ENCODE measurements at regions not wholly inside any gene's neighbourhood (a gene's known extent, or its start where the extent isn't known, plus 50 kb on each side); places are given as distances from the start of the nearest gene placed in this dataset.

- H3K27ac Mint-ChIP-seq (ENCODE audit: unreplicated experiment): no peak overlapping the region
- H3K9me3 Mint-ChIP-seq: no peaks in the 10 kb centered on the region
- H3K36me3 Mint-ChIP-seq (ENCODE audit: low read depth): no peaks in the 10 kb centered on the region
- TF ChIP-seq CTCF (conservative IDR thresholded peaks at IDR 0.05): no peak
- no peak overlapping the region for H3K4me3 Mint-ChIP-seq
- H3K27me3 Mint-ChIP-seq (ENCODE audit: low read depth): peaks cover 30% of the 10 kb centered on the region
- DNase-seq (ENCODE audit: low read depth, low spot score): no peak
- no peaks in the 10 kb centered on the region for H3K4me1 Mint-ChIP-seq
These were observed 445.9 kb downstream of the BRD1 start for GRCh38 chr22:49381595-49382450.

- Mint-ChIP-seq H3K36me3 (ENCODE audit: low read depth) (no peaks in the 10 kb centered on the region), H3K9me3 (no peaks in the 10 kb centered on the region), H3K27me3 (ENCODE audit: low read depth) (peaks cover 32% of the 10 kb centered on the region), H3K4me3 (no peak overlapping the region), H3K4me1 (no peaks in the 10 kb centered on the region), H3K27ac (ENCODE audit: unreplicated experiment) (no peak overlapping the region)
- DNase-seq (ENCODE audit: low read depth, low spot score): no peak
- TF ChIP-seq CTCF (conservative IDR thresholded peaks at IDR 0.05): no peak
These were observed 446.9 kb downstream of the BRD1 start for GRCh38 chr22:49380828-49381114.

- no peaks in the 10 kb centered on the region for H3K9me3 Mint-ChIP-seq
- DNase-seq (ENCODE audit: low read depth, low spot score): no peak
- H3K27me3 Mint-ChIP-seq (ENCODE audit: low read depth): peaks cover 32% of the 10 kb centered on the region
- no peaks in the 10 kb centered on the region for H3K4me1 Mint-ChIP-seq
- H3K4me3 Mint-ChIP-seq: no peak overlapping the region
- H3K27ac Mint-ChIP-seq (ENCODE audit: unreplicated experiment): peak overlapping the region; percentile 62
- H3K36me3 Mint-ChIP-seq (ENCODE audit: low read depth): no peaks in the 10 kb centered on the region
- TF ChIP-seq CTCF (conservative IDR thresholded peaks at IDR 0.05): no peak
These were observed 447.4 kb downstream of the BRD1 start for GRCh38 chr22:49380095-49380827.

GRCh38 chr22:49377306-49377705 lies 450.4 kb downstream of the BRD1 start:
- H3K4me1 Mint-ChIP-seq: peaks cover 5% of the 10 kb centered on the region
- no peaks in the 10 kb centered on the region for H3K36me3 Mint-ChIP-seq (ENCODE audit: low read depth)
- no peak for TF ChIP-seq CTCF (conservative IDR thresholded peaks at IDR 0.05)
- no peak overlapping the region for H3K4me3 Mint-ChIP-seq
- H3K9me3 Mint-ChIP-seq: no peaks in the 10 kb centered on the region
- H3K27ac Mint-ChIP-seq (ENCODE audit: unreplicated experiment): no peak overlapping the region
- DNase-seq (ENCODE audit: low read depth, low spot score): no peak
- H3K27me3 Mint-ChIP-seq (ENCODE audit: low read depth): peaks cover 32% of the 10 kb centered on the region

GRCh38 chr22:49373801-49374226 lies 453.9 kb downstream of the BRD1 start:
- peaks cover 18% of the 10 kb centered on the region for H3K27me3 Mint-ChIP-seq (ENCODE audit: low read depth)
- TF ChIP-seq CTCF (conservative IDR thresholded peaks at IDR 0.05): no peak
- no peaks in the 10 kb centered on the region for H3K9me3 Mint-ChIP-seq
- no peaks in the 10 kb centered on the region for H3K36me3 Mint-ChIP-seq (ENCODE audit: low read depth)
- DNase-seq (ENCODE audit: low read depth, low spot score): no peak
- peaks cover 12% of the 10 kb centered on the region for H3K4me1 Mint-ChIP-seq
- H3K4me3 Mint-ChIP-seq: no peak overlapping the region
- no peak overlapping the region for H3K27ac Mint-ChIP-seq (ENCODE audit: unreplicated experiment)

Data from neural crest cell (in vitro differentiated cells).